AG04450 (cell line): ENCODE measurements at regions not wholly inside any gene's neighbourhood (a gene's known extent, or its start where the extent isn't known, plus 50 kb on each side); places are given as distances from the start of the nearest gene placed in this dataset.
"Not testable (repeated sequence)": the region's sequence is repeated elsewhere in the genome, so short reads cannot be mapped to it uniquely, and the experiment has no call there.

Experiments
- CTCF ChIA-PET: fragments of 300-600, 350-600 bp; formaldehyde crosslinking; extraction: SDS; loops from one replicate; lab custom pipeline; 2022; ENCODE audit warnings: antibody characterized with exemption, inconsistent platforms; lab: Charles Lee
- POLR2A ChIA-PET: fragments of 350-600 bp; formaldehyde crosslinking; extraction: SDS; loops from one replicate; lab custom pipeline; 2021; ENCODE audit warnings: antibody characterized with exemption, inconsistent platforms; lab: Yijun Ruan, JAX
- DNase-seq: peaks from one replicate; pipeline ENCODE4 v3.0.0-alpha.2; 2011; ENCODE audit warnings: low read depth, low spot score
- H3K27ac ChIP-seq: one replicate; pipeline ENCODE4 v1.5.1; 2012; ENCODE audit warnings: low read depth, low read length, control low read depth
- H3K27me3 ChIP-seq: one replicate; pipeline ENCODE4 v1.6.0; 2012; ENCODE audit warnings: low read length; ENCODE audit not compliant: control insufficient read depth, insufficient read depth
- H3K4me3 ChIP-seq: 2 replicates; pipeline ENCODE4 v1.5.1; 2011; ENCODE audit warnings: mild to moderate bottlenecking, low read depth, low read length, control low read depth
- H3K9me3 ChIP-seq: 2 replicates; pipeline ENCODE4 v1.5.1; 2012; ENCODE audit warnings: low read length; ENCODE audit not compliant: control insufficient read depth, insufficient read depth
- CTCF ChIP-seq: IDR thresholded peaks from 2 replicates; pipeline ENCODE4 v1.5.1; 2011; ENCODE audit warnings: low read depth, low read length, control low read depth, inconsistent platforms

- no peak for TF ChIP-seq CTCF
- H3K4me3 ChIP-seq: no peak overlapping the region
- POLR2A ChIA-PET: no interaction called here
- CTCF ChIA-PET: no interaction called here
- H3K27ac ChIP-seq: no peak overlapping the region
- H3K9me3 ChIP-seq: peaks cover 32% of the 10 kb centered on the region
- H3K27me3 ChIP-seq: no peaks in the 10 kb centered on the region
- no peak for DNase-seq
Measured at GRCh38 chr22:34645375-34645774, 420.6 kb upstream of the ISX start.

- CTCF ChIA-PET: no interaction called here
- no peak for TF ChIP-seq CTCF
- no peak for DNase-seq
- Histone ChIP-seq H3K9me3 (peaks cover 9% of the 10 kb centered on the region; the same call in 1 of the 2 replicates), H3K27ac (no peak overlapping the region), H3K4me3 (no peak overlapping the region), H3K27me3 (no peaks in the 10 kb centered on the region)
- POLR2A ChIA-PET: no interaction called here
Measured at GRCh38 chr22:34669001-34669400, 397.0 kb upstream of the ISX start.

- H3K4me3 ChIP-seq, DNase-seq, H3K27ac ChIP-seq, CTCF ChIA-PET, H3K27me3 ChIP-seq, POLR2A ChIA-PET: not testable (repeated sequence)
- H3K9me3 ChIP-seq: peaks cover 17% of the 10 kb centered on the region
Measured at GRCh38 chr22:34683031-34683430, 382.9 kb upstream of the ISX start.

GRCh38 chr22:34684278-34684677 lies 381.7 kb upstream of the ISX start:
- not testable (repeated sequence) for DNase-seq, H3K4me3 ChIP-seq
- peaks cover 18% of the 10 kb centered on the region for H3K9me3 ChIP-seq

GRCh38 chr22:34687116-34687515 lies 378.8 kb upstream of the ISX start:
- Histone ChIP-seq H3K9me3 (peaks cover 22% of the 10 kb centered on the region), H3K4me3 (no peak overlapping the region), H3K27ac (no peak overlapping the region), H3K27me3 (no peaks in the 10 kb centered on the region)
- no peak for DNase-seq
- POLR2A ChIA-PET: no interaction called here
- TF ChIP-seq CTCF: no peak
- CTCF ChIA-PET: no interaction called here

More at GRCh38 chr22:34684278-34684677, 381.7 kb upstream of the ISX start:
- POLR2A ChIA-PET, H3K27me3 ChIP-seq, CTCF ChIA-PET, H3K27ac ChIP-seq: not testable (repeated sequence)

- CTCF ChIA-PET: no interaction called here
- Histone ChIP-seq H3K27ac (no peak overlapping the region), H3K9me3 (peaks cover 18% of the 10 kb centered on the region), H3K27me3 (no peaks in the 10 kb centered on the region), H3K4me3 (no peak overlapping the region)
- POLR2A ChIA-PET: no interaction called here
- DNase-seq: no peak
- TF ChIP-seq CTCF: no peak
Measured at GRCh38 chr22:34688825-34689224, 377.1 kb upstream of the ISX start.
